WTC11 (cell line): ENCODE measurements at regions not wholly inside any gene's neighbourhood (a gene's known extent, or its start where the extent isn't known, plus 50 kb on each side); places are given as distances from the start of the nearest gene placed in this dataset.

Experiments
- GRHL2 ChIP-seq: fragments of 250-450 bp; sonication (Bioruptor Pico); IDR thresholded peaks from 2 replicates; pipeline ENCODE4 v1.8.0; 2022; ENCODE audit warnings: mild to moderate bottlenecking, moderate library complexity; ENCODE audit not compliant: insufficient replicate concordance, severe bottlenecking
- NFYB ChIP-seq: sonication (generic); formaldehyde crosslinking; conservative IDR thresholded peaks from 2 replicates; pipeline ENCODE4 v1.8.0; 2022; ENCODE audit warnings: low read depth, missing genetic modification reagents
- NR2C2 ChIP-seq: sonication (generic); formaldehyde crosslinking; IDR thresholded peaks from 2 replicates; pipeline ENCODE4 v1.8.0; 2022; ENCODE audit warnings: mild to moderate bottlenecking, missing genetic modification reagents
- TF ChIP-seq, protein P1 (sequence below): sonication (generic); formaldehyde crosslinking; IDR thresholded peaks from 2 replicates; pipeline ENCODE4 v1.8.1; 2022; ENCODE audit warnings: low read depth, missing genetic modification reagents, borderline replicate concordance
- TF ChIP-seq, protein P2 (sequence below): fragments of 200-600 bp; IDR thresholded peaks from 2 replicates; pipeline ENCODE4 v1.8.0; 2022; ENCODE audit warnings: antibody characterized with exemption
- TF ChIP-seq, protein P3 (sequence below): sonication (generic); formaldehyde crosslinking; IDR thresholded peaks from 2 replicates; pipeline ENCODE4 v1.8.1; 2022; ENCODE audit warnings: mild to moderate bottlenecking, missing genetic modification reagents, moderate library complexity, borderline replicate concordance

DNA sequence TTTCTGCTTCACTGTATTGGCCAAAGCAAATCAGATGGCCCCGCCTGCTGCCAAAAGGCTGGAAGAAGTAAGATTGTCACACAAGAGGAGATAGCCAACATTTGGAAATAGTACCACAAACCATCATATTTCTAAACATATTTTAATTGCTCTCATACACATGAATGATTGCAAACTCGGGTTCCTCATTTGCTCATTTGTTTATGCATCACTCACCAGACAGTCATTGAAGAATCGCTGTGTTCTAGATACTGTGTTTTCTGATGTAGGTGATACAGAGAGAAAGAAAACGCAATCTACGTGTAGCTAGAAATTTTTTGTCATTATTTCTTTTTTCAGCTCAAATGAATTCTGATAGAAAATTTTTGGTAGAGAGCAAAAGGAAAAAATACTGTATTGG, 1103.4 kb downstream of the TSN start:
- TF ChIP-seq, protein P1, sequence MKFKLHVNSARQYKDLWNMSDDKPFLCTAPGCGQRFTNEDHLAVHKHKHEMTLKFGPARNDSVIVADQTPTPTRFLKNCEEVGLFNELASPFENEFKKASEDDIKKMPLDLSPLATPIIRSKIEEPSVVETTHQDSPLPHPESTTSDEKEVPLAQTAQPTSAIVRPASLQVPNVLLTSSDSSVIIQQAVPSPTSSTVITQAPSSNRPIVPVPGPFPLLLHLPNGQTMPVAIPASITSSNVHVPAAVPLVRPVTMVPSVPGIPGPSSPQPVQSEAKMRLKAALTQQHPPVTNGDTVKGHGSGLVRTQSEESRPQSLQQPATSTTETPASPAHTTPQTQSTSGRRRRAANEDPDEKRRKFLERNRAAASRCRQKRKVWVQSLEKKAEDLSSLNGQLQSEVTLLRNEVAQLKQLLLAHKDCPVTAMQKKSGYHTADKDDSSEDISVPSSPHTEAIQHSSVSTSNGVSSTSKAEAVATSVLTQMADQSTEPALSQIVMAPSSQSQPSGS: no peak
- TF ChIP-seq, protein P2, sequence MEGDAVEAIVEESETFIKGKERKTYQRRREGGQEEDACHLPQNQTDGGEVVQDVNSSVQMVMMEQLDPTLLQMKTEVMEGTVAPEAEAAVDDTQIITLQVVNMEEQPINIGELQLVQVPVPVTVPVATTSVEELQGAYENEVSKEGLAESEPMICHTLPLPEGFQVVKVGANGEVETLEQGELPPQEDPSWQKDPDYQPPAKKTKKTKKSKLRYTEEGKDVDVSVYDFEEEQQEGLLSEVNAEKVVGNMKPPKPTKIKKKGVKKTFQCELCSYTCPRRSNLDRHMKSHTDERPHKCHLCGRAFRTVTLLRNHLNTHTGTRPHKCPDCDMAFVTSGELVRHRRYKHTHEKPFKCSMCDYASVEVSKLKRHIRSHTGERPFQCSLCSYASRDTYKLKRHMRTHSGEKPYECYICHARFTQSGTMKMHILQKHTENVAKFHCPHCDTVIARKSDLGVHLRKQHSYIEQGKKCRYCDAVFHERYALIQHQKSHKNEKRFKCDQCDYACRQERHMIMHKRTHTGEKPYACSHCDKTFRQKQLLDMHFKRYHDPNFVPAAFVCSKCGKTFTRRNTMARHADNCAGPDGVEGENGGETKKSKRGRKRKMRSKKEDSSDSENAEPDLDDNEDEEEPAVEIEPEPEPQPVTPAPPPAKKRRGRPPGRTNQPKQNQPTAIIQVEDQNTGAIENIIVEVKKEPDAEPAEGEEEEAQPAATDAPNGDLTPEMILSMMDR: no peak
- no peak for TF ChIP-seq NFYB
- TF ChIP-seq, protein P3, sequence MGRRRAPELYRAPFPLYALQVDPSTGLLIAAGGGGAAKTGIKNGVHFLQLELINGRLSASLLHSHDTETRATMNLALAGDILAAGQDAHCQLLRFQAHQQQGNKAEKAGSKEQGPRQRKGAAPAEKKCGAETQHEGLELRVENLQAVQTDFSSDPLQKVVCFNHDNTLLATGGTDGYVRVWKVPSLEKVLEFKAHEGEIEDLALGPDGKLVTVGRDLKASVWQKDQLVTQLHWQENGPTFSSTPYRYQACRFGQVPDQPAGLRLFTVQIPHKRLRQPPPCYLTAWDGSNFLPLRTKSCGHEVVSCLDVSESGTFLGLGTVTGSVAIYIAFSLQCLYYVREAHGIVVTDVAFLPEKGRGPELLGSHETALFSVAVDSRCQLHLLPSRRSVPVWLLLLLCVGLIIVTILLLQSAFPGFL (CRISPR knock-in tag): no peak
- TF ChIP-seq NR2C2: no peak
- TF ChIP-seq GRHL2 (CRISPR knock-in tag): no peak
